PC-9 (cell line): ENCODE measurements at regions not wholly inside any gene's neighbourhood (a gene's known extent, or its start where the extent isn't known, plus 50 kb on each side); places are given as distances from the start of the nearest gene placed in this dataset.

ENCODE experiments used
- CTCF ChIP-seq: fragments of 200-600 bp; sonication (generic); conservative IDR thresholded peaks from 2 replicates; pipeline ENCODE4 v1.6.1; 2017; ENCODE audit warnings: mixed run types, antibody characterized with exemption, mild to moderate bottlenecking, moderate library complexity
- EZH2 ChIP-seq: fragments of 200-600 bp; sonication (generic); IDR thresholded peaks from 2 replicates; pipeline ENCODE4 v1.8.0; 2017; ENCODE audit warnings: antibody characterized with exemption, low read depth

- TF ChIP-seq CTCF (no peak), EZH2 (no peak)
Observed at GRCh38 chr2:133787207-133787606, 218.9 kb upstream of the NCKAP5 start.
